Tibial artery (tissue), 4 donors: ENCODE measurements at regions not wholly inside any gene's neighbourhood (a gene's known extent, or its start where the extent isn't known, plus 50 kb on each side); places are given as distances from the start of the nearest gene placed in this dataset.

ENCODE experiments used
- DNase-seq, 2 donors: peaks; one replicate each; pipeline ENCODE4 v3.0.0-alpha.2; 2019
- H3K27ac ChIP-seq, 2 donors: fragments of 200-600 bp; sonication (generic) in 1 of 2; 1 replicate in 1 of 2; 2 replicates in 1 of 2; pipeline ENCODE4 v1.5.1; 2018 to 2019; ENCODE audit warnings: mild to moderate bottlenecking in 1 of 2
- H3K27me3 ChIP-seq, 2 donors: fragments of 200-600 bp; sonication (generic) in 1 of 2; one replicate each; pipeline versions ENCODE4 v1.5.1 to v1.6.0; 2016 to 2019
- H3K36me3 ChIP-seq, 3 donors: fragments of 200-600 bp; sonication (generic) in 2 of 3; one replicate each; pipeline ENCODE4 v1.5.1; 2016 to 2019; ENCODE audit warnings: mild to moderate bottlenecking in 2 of 3
- H3K4me1 ChIP-seq, 4 donors: fragments of 200-600 bp; sonication (generic) in 2 of 4; 1 replicate in 3 of 4; 2 replicates in 1 of 4; pipeline ENCODE4 v1.5.1; 2016 to 2019
- H3K4me3 ChIP-seq, 2 donors: fragments of 200-600 bp; sonication (generic) in 1 of 2; 1 replicate in 1 of 2; 2 replicates in 1 of 2; pipeline ENCODE4 v1.5.1; 2018 to 2019; ENCODE audit warnings: mild to moderate bottlenecking in 2 of 2
- H3K9me3 ChIP-seq, 3 donors: fragments of 200-600 bp; sonication (generic) in 1 of 3; one replicate each; pipeline ENCODE4 v1.5.1; 2016 to 2019
- CTCF ChIP-seq, 2 experiments: fragments of 200-600 bp in 1 of 2; fragments of 450-650 bp in 1 of 2; IDR thresholded peaks; one replicate each; pipeline ENCODE4 v1.5.1; 2017 to 2019; ENCODE audit warnings: antibody characterized with exemption in 2 of 2, mild to moderate bottlenecking in 1 of 2, moderate library complexity in 1 of 2
- intact Hi-C: fragments of 100-400 bp; cut with DNase I; formaldehyde crosslinking; loops from one replicate; pipeline ENCODE4 v1.15.0; 2023; ENCODE audit warnings: low total_unique reads

GRCh38 chr11:130997278-130997677, 81.0 kb upstream of the SNX19 start:
- Histone ChIP-seq H3K36me3 (no peaks in the 10 kb centered on the region), H3K27me3 (no peaks in the 10 kb centered on the region), H3K27ac (no peak overlapping the region), H3K4me3 (no peak overlapping the region), H3K4me1 (no peaks in the 10 kb centered on the region), H3K9me3 (no peaks in the 10 kb centered on the region)
- intact Hi-C loops = loop anchor here (10.0 kb wide), 1 partner anchor 1588 kb away; no protein-coding TSS in a partner anchor
- no peak for DNase-seq
- no peak for TF ChIP-seq CTCF (IDR thresholded peaks at IDR 0.05)

DNA sequence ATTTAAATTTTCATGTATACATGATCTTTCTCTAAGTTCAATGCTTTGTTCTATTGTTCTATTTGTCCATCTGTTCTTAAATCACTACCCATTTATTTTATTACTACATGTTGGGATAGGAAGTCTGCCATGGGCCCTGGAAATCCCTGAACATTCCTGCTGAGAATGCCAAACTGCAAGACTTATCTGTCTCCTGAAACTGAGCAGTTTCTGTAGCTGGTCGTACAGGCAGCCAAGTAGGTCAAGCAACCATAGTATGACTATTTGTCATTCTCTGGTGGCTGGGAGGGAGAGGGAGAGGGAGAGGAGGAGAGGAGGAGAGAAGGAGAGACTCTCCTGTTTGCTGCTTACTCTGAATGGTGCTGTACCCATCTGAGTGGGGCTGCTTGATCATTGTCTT, 82.8 kb upstream of the SNX19 start:
- Histone ChIP-seq H3K4me3 (no peak overlapping the region), H3K27me3 (no peaks in the 10 kb centered on the region), H3K36me3 (no peaks in the 10 kb centered on the region), H3K9me3 (no peaks in the 10 kb centered on the region), H3K4me1 (no peaks in the 10 kb centered on the region), H3K27ac (no peak overlapping the region)
- no peak for TF ChIP-seq CTCF (IDR thresholded peaks at IDR 0.05)
- intact Hi-C loops = loop anchor here (10.0 kb wide), 1 partner anchor 1586 kb away; no protein-coding TSS in a partner anchor
- DNase-seq = no peak

- TF ChIP-seq CTCF (IDR thresholded peaks at IDR 0.05) = no peak
- Histone ChIP-seq H3K9me3 (no peaks in the 10 kb centered on the region), H3K27ac (no peak overlapping the region), H3K27me3 (no peaks in the 10 kb centered on the region), H3K4me1 (no peaks in the 10 kb centered on the region), H3K36me3 (no peaks in the 10 kb centered on the region), H3K4me3 (no peak overlapping the region)
- no peak for DNase-seq
- intact Hi-C loops = loop anchor here (10.0 kb wide), 1 partner anchor 1585 kb away; no protein-coding TSS in a partner anchor
Observed at GRCh38 chr11:130999992-131000770, 83.9 kb upstream of the SNX19 start.

GRCh38 chr11:131002145-131002544, 85.9 kb upstream of the SNX19 start:
- Histone ChIP-seq H3K27me3 (no peaks in the 10 kb centered on the region), H3K36me3 (no peaks in the 10 kb centered on the region), H3K27ac (no peak overlapping the region), H3K4me1 (no peaks in the 10 kb centered on the region), H3K9me3 (no peaks in the 10 kb centered on the region), H3K4me3 (no peak overlapping the region)
- no peak for TF ChIP-seq CTCF (IDR thresholded peaks at IDR 0.05)
- no peak for DNase-seq
- intact Hi-C loops = no loop called here

DNA sequence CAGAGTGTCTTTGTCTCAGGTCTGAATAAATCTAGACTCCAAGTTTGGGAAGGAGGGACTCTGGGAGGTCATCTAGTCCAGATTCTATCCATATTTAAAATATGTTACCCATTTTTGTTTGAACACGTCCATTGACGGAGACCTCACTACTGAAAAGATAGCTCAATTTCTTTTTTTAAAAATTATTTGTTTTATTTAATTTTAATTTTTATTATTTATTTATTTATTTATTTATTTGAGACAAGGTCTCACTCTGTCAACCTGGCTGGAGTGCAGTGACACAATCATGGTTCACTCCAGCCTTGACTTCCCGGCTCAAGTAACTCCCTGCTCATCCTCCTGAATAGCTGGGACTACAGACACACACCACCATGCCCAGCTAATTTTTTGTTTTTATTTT, 89.5 kb upstream of the SNX19 start:
- Histone ChIP-seq H3K4me1 (no peaks in the 10 kb centered on the region), H3K36me3 (no peaks in the 10 kb centered on the region), H3K27me3 (no peaks in the 10 kb centered on the region), H3K4me3 (no peak overlapping the region), H3K27ac (no peak overlapping the region), H3K9me3 (peaks cover 0 to 6% (median 0%) of the 10 kb centered on the region in 3 donors)
- intact Hi-C loops = no loop called here
- no peak for DNase-seq
- TF ChIP-seq CTCF (IDR thresholded peaks at IDR 0.05) = no peak
